ENCODE measurements at regions not wholly inside any gene's neighbourhood (a gene's known extent, or its start where the extent isn't known, plus 50 kb on each side); places are given as distances from the start of the nearest gene placed in this dataset.

DNA sequence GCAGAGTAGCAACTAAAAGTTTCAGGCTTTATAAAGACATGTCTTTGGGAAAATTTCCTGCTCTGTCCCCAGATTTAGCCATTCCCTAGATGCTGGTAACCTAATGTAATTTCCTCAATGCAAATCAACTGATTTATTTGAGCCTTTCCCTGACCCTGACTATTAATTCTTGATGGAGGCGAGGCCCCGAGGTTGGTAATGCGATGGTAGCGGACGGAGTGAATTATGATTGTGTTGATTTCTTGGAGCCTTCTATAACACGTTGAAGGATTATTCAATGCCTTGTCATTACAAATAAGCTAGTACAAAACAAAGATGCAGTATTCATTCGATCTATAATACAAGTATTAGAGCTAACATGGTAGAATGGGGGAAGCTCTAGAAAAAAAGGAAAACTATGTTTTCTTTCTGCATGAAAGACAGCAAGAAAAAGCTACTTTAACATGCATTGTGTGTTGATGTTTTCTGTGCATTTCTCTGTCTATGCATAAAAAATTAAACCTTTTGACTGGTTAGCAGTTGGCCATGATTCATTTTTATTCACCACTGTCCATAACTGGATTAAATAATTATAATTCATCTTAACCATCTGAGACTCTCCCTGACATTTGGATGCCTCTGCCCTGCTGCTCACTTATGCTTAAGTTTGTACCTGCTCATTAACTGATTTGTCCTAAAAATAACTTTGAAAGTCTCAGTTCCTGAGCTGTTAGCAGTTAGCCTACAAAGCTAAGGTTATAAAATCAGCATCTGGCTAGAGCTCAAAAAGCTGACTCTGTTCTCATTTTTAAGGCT lies 490.2 kb upstream of the NUDT12 start:
- TF ChIP-seq, protein P1, sequence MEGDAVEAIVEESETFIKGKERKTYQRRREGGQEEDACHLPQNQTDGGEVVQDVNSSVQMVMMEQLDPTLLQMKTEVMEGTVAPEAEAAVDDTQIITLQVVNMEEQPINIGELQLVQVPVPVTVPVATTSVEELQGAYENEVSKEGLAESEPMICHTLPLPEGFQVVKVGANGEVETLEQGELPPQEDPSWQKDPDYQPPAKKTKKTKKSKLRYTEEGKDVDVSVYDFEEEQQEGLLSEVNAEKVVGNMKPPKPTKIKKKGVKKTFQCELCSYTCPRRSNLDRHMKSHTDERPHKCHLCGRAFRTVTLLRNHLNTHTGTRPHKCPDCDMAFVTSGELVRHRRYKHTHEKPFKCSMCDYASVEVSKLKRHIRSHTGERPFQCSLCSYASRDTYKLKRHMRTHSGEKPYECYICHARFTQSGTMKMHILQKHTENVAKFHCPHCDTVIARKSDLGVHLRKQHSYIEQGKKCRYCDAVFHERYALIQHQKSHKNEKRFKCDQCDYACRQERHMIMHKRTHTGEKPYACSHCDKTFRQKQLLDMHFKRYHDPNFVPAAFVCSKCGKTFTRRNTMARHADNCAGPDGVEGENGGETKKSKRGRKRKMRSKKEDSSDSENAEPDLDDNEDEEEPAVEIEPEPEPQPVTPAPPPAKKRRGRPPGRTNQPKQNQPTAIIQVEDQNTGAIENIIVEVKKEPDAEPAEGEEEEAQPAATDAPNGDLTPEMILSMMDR (IDR thresholded peaks at IDR 0.05): no peak
- TF ChIP-seq EZH2 (IDR thresholded peaks at IDR 0.05; ENCODE audit: borderline replicate concordance, insufficient read depth, low read depth, low read length, poor library complexity, severe bottlenecking): no peak
